Heart right ventricle (tissue), 16 donors: ENCODE measurements at regions not wholly inside any gene's neighbourhood (a gene's known extent, or its start where the extent isn't known, plus 50 kb on each side); places are given as distances from the start of the nearest gene placed in this dataset.

Experiments
- ATAC-seq, 8 donors: fragments of 200-7000 bp; cut with Tn5 transposase; one replicate each; pipeline ENCODE4 v1.9.1; 2020; ENCODE audit warnings: mild to moderate bottlenecking in 8 of 8, moderate library complexity in 8 of 8, moderate number of reproducible peaks in 1 of 8
- DNase-seq, 2 donors: peaks; one replicate each; pipeline ENCODE4 v3.0.0-alpha.2; 2020
- H3K27ac ChIP-seq, 10 donors: fragments of 200-600 bp; sonication (generic) in 2 of 10; one replicate each; pipeline versions ENCODE4 v1.5.0 to v1.8.0; 2020 to 2022; ENCODE audit warnings: mild to moderate bottlenecking in 3 of 10
- H3K27me3 ChIP-seq, 7 donors: fragments of 200-600 bp; one replicate each; pipeline ENCODE4 v1.8.0; 2021 to 2022; ENCODE audit warnings: mild to moderate bottlenecking in 2 of 7
- H3K36me3 ChIP-seq, 9 donors: fragments of 200-600 bp; sonication (generic) in 1 of 9; one replicate each; pipeline versions ENCODE4 v1.5.0 to v1.8.0; 2020 to 2022; ENCODE audit warnings: mild to moderate bottlenecking in 2 of 9
- H3K4me1 ChIP-seq, 9 donors: fragments of 200-600 bp; sonication (generic) in 1 of 9; one replicate each; pipeline versions ENCODE4 v1.5.0 to v1.8.0; 2020 to 2022; ENCODE audit warnings: mild to moderate bottlenecking in 4 of 9
- H3K4me3 ChIP-seq, 10 donors: fragments of 200-600 bp; sonication (generic) in 2 of 10; one replicate each; pipeline versions ENCODE4 v1.5.0 to v1.8.0; 2020 to 2022; ENCODE audit warnings: mild to moderate bottlenecking in 7 of 10, moderate library complexity in 2 of 10
- H3K9me3 ChIP-seq, 11 donors: fragments of 200-600 bp in 10 of 11; sonication (generic) in 2 of 11; one replicate each; pipeline versions ENCODE4 v1.5.0 to v1.8.0; 2013 to 2022; ENCODE audit warnings: mild to moderate bottlenecking in 2 of 11, control low read depth in 1 of 11, moderate library complexity in 1 of 11
- CTCF ChIP-seq, 9 donors: fragments of 200-600 bp; sonication (generic) in 2 of 9; IDR thresholded peaks; one replicate each; pipeline versions ENCODE4 v1.5.0 to v1.8.0; 2021 to 2022; ENCODE audit warnings: antibody characterized with exemption in 9 of 9, mild to moderate bottlenecking in 5 of 9, moderate library complexity in 1 of 9
- WGBS, 2 donors: extraction: QIAGEN DNeasy Blood & Tissue Kit; methylation state at CpG; one replicate each; pipeline ENCODE4 v1.1.7; 2013; ENCODE audit warnings: inconsistent platforms in 1 of 2; 5-methylcytosine and 5-hydroxymethylcytosine counted together
- intact Hi-C, 10 donors: fragments of 100-400 bp; cut with DNase I; formaldehyde crosslinking; loops; one replicate each; pipeline versions ENCODE4 v1.11.1 to v1.14.2; 2022
- donor health status: Arrhythmogenic right ventricular cardiomyopathy.
- donor health status: ischemic (EF 13 %, LVEDD 7.1; RV severe dilation, severe dysfunction).
- donor health status: healthy with polysubstance abuse.
- donor health status: DM: no; HTN: yes; CAD: no.
- donor health status: DM: no; HTN: no; CAD: no.
- donor health status: ischemic (EF 25% LVEDD 6.9; RV normal size, moderate dysfunction).
- donor health status: ischemic (EF 25% LVEDD 5.7; RV mildly dilated, moderate dysfunction).
- donor health status: healthy.
- donor health status: DM: yes; HTN: yes; CAD: no.
- donor health status: Ischemic cardiomyopathy.
- donor health status: ischemic (EF 35%, LVEDD 5.7; RV mildly dilated, moderate dysfunction).
- donor health status: nonischemic (EF 11% LVEDD 7.7; RV severe dilation, severe dysfunction).
- donor health status: DM: yes; HTN: yes; CAD: no.
- donor health status: PGD.
- donor health status: ischemic (EF 29% LVEDD 5.4; RV normal size, mild dysfunction).
- donor health status: nonischemic (EF 23%, LVEDD 6.1; RV moderate dilation, normal function).

GRCh38 chr4:83699358-83699757, 163.4 kb downstream of the GPAT3 start:
- WGBS, 2 donors = 77 to 82% methylated on average over 1 of the region's 1 CpG
- Histone ChIP-seq H3K27me3 (peaks cover 0 to 7% (median 0%) of the 10 kb centered on the region in 7 donors), H3K36me3 (no peaks in the 10 kb centered on the region), H3K27ac (no peak overlapping the region), H3K4me1 (no peaks in the 10 kb centered on the region), H3K9me3 (peaks cover 0 to 25% (median 5%) of the 10 kb centered on the region in 11 donors), H3K4me3 (no peak overlapping the region)
- intact Hi-C loops = no loop called here
- DNase-seq (no peak), ATAC-seq (no peak)
- TF ChIP-seq CTCF (IDR thresholded peaks at IDR 0.05) = no peak

- Histone ChIP-seq H3K4me3 (no peak overlapping the region), H3K27me3 (peaks cover 0 to 7% (median 0%) of the 10 kb centered on the region in 7 donors), H3K36me3 (no peaks in the 10 kb centered on the region), H3K4me1 (no peaks in the 10 kb centered on the region), H3K9me3 (no peaks in the 10 kb centered on the region), H3K27ac (no peak overlapping the region)
- intact Hi-C loops = no loop called here
- 92 to 100% methylated on average over 1 of the region's 1 CpG for WGBS, 2 donors
- TF ChIP-seq CTCF (IDR thresholded peaks at IDR 0.05) = no peak
- DNase-seq = no peak
- no peak for ATAC-seq
These were observed 156.1 kb downstream of the GPAT3 start for GRCh38 chr4:83692028-83692427.

GRCh38 chr4:83686166-83686565, 150.3 kb downstream of the GPAT3 start:
- Histone ChIP-seq H3K27me3 (peaks cover 0 to 4% (median 0%) of the 10 kb centered on the region in 7 donors), H3K36me3 (no peaks in the 10 kb centered on the region), H3K4me3 (no peak overlapping the region), H3K27ac (no peak overlapping the region), H3K9me3 (no peaks in the 10 kb centered on the region), H3K4me1 (no peaks in the 10 kb centered on the region)
- no peak for TF ChIP-seq CTCF (IDR thresholded peaks at IDR 0.05)
- ATAC-seq = no peak
- intact Hi-C loops = no loop called here
- WGBS, 2 donors = 69 to 79% methylated on average over 2 of the region's 2 CpGs
- DNase-seq = no peak

- H3K27me3 ChIP-seq = peaks cover 0 to 10% (median 0%) of the 10 kb centered on the region in 7 donors
- TF ChIP-seq CTCF (IDR thresholded peaks at IDR 0.05) = no peak
- no peaks in the 10 kb centered on the region for H3K4me1 ChIP-seq
- H3K9me3 ChIP-seq = no peaks in the 10 kb centered on the region
- intact Hi-C loops = no loop called here
- no peaks in the 10 kb centered on the region for H3K36me3 ChIP-seq
- DNase-seq (no peak), ATAC-seq (no peak)
- 56 to 57% methylated on average over 1 of the region's 1 CpG for WGBS, 2 donors
- no peak overlapping the region for H3K4me3 ChIP-seq
- no peak overlapping the region for H3K27ac ChIP-seq
These were observed 143.8 kb downstream of the GPAT3 start for GRCh38 chr4:83679692-83680091.
